H9 (cell line): ENCODE measurements at regions not wholly inside any gene's neighbourhood (a gene's known extent, or its start where the extent isn't known, plus 50 kb on each side); places are given as distances from the start of the nearest gene placed in this dataset.

Experiments
- DNase-seq: peaks from one replicate; pipeline ENCODE4 v3.0.0-alpha.2; 2017
- H2AFZ ChIP-seq: one replicate; pipeline ENCODE4 v1.6.1; 2013; ENCODE audit warnings: mild to moderate bottlenecking, low read length, control low read depth, moderate library complexity
- H2AK5ac ChIP-seq: 2 replicates; pipeline ENCODE4 v1.6.1; 2013; ENCODE audit warnings: low read length, control low read depth, mixed read lengths; ENCODE audit not compliant: insufficient read length
- H2BK120ac ChIP-seq: one replicate; pipeline ENCODE4 v1.6.1; 2013; ENCODE audit warnings: low read depth, mild to moderate bottlenecking, low read length, control low read depth, inconsistent platforms; ENCODE audit not compliant: poor library complexity, severe bottlenecking
- H2BK12ac ChIP-seq: 2 replicates; pipeline ENCODE4 v1.6.1; 2013; ENCODE audit warnings: low read length, control low read depth, mixed read lengths, low read depth; ENCODE audit not compliant: insufficient read length
- H2BK15ac ChIP-seq: 2 replicates; pipeline ENCODE4 v1.6.1; 2013; ENCODE audit warnings: low read depth, low read length, control low read depth
- H2BK20ac ChIP-seq: one replicate; pipeline ENCODE4 v1.6.1; 2013; ENCODE audit warnings: low read depth, mild to moderate bottlenecking, low read length, control low read depth, inconsistent platforms; ENCODE audit not compliant: poor library complexity, severe bottlenecking
- H2BK5ac ChIP-seq: 2 replicates; pipeline ENCODE4 v1.6.1; 2013; ENCODE audit warnings: low read length, control low read depth, mixed read lengths; ENCODE audit not compliant: insufficient read length
- H3K14ac ChIP-seq: 2 replicates; pipeline ENCODE4 v1.6.1; 2013; ENCODE audit warnings: low read length, control low read depth; ENCODE audit not compliant: insufficient read depth
- H3K18ac ChIP-seq: 2 replicates; pipeline ENCODE4 v1.6.1; 2013; ENCODE audit warnings: low read depth, mild to moderate bottlenecking, mixed read lengths, low read length, control low read depth; ENCODE audit not compliant: insufficient read length
- H3K23ac ChIP-seq: 2 replicates; pipeline ENCODE4 v1.6.1; 2013; ENCODE audit warnings: low read length, control low read depth, mixed read lengths, low read depth; ENCODE audit not compliant: insufficient read length
- H3K23me2 ChIP-seq: 2 replicates; pipeline ENCODE4 v1.6.1; 2013; ENCODE audit warnings: low read depth, mild to moderate bottlenecking, mixed read lengths, low read length, control low read depth; ENCODE audit not compliant: insufficient read length, poor library complexity, severe bottlenecking
- H3K27ac ChIP-seq: 2 replicates; pipeline ENCODE4 v1.5.1; 2013; ENCODE audit warnings: low read length, control low read depth, mixed read lengths, low read depth; ENCODE audit not compliant: insufficient read length
- H3K27me3 ChIP-seq: 2 replicates; pipeline ENCODE4 v1.6.1; 2013; ENCODE audit warnings: low read length, control low read depth, inconsistent platforms; ENCODE audit not compliant: insufficient read depth
- H3K4ac ChIP-seq: 2 replicates; pipeline ENCODE4 v1.6.1; 2013; ENCODE audit warnings: low read depth, mild to moderate bottlenecking, control low read depth, inconsistent platforms, low read length, moderate library complexity
- H3K4me1 ChIP-seq: 2 replicates; pipeline ENCODE4 v1.6.1; 2013; ENCODE audit warnings: low read length, control low read depth, inconsistent platforms; ENCODE audit not compliant: insufficient read depth
- H3K4me2 ChIP-seq: 2 replicates; pipeline ENCODE4 v1.6.1; 2013; ENCODE audit warnings: low read length, control low read depth, mixed read lengths; ENCODE audit not compliant: insufficient read length, insufficient read depth
- H3K56ac ChIP-seq: 2 replicates; pipeline ENCODE4 v1.6.1; 2013; ENCODE audit warnings: low read depth, mild to moderate bottlenecking, mixed read lengths, low read length, control low read depth; ENCODE audit not compliant: insufficient read length
- H3K79me1 ChIP-seq: 2 replicates; pipeline ENCODE4 v1.6.1; 2013; ENCODE audit warnings: low read depth, mild to moderate bottlenecking, moderate library complexity, low read length, control low read depth, inconsistent platforms; ENCODE audit not compliant: insufficient read depth, poor library complexity, severe bottlenecking
- H3K79me2 ChIP-seq: 2 replicates; pipeline ENCODE4 v1.6.1; 2013; ENCODE audit warnings: low read length, control low read depth, inconsistent platforms; ENCODE audit not compliant: insufficient read depth
- H3K9ac ChIP-seq: 2 replicates; pipeline ENCODE4 v1.6.1; 2013; ENCODE audit warnings: low read length, control low read depth, mixed read lengths; ENCODE audit not compliant: insufficient read length; ENCODE audit errors: extremely low read depth
- H3K9me3 ChIP-seq: one replicate; pipeline ENCODE4 v1.6.1; 2013; ENCODE audit warnings: low read depth, low read length, inconsistent platforms; ENCODE audit not compliant: control insufficient read depth
- H3T11ph ChIP-seq: one replicate; pipeline ENCODE4 v1.6.1; 2013; ENCODE audit warnings: mild to moderate bottlenecking, low read length, control low read depth, inconsistent platforms
- H4K20me1 ChIP-seq: one replicate; pipeline ENCODE4 v1.6.1; 2013; ENCODE audit not compliant: control insufficient read depth, insufficient read length, insufficient read depth
- H4K5ac ChIP-seq: 2 replicates; pipeline ENCODE4 v1.6.1; 2013; ENCODE audit warnings: low read depth, mild to moderate bottlenecking, mixed read lengths, low read length, control low read depth; ENCODE audit not compliant: insufficient read length
- H4K8ac ChIP-seq: replicated peaks from 2 replicates; pipeline ENCODE4 v1.6.1; 2013; ENCODE audit warnings: low read length, control low read depth, mixed read lengths, low read depth; ENCODE audit not compliant: insufficient read length
- H4K91ac ChIP-seq: 2 replicates; pipeline ENCODE4 v1.6.1; 2013; ENCODE audit warnings: low read depth, mild to moderate bottlenecking, moderate library complexity, mixed read lengths, low read length, control low read depth; ENCODE audit not compliant: insufficient read length
- H3K27ac Mint-ChIP-seq, 3 experiments: 2 replicates in 2 of 3; 3 replicates in 1 of 3; pipeline ENCODE4 v1.8.0; 2020 to 2021; ENCODE audit warnings: mixed read lengths in 3 of 3, mild to moderate bottlenecking in 1 of 3, moderate library complexity in 1 of 3
- H3K27me3 Mint-ChIP-seq: 2 replicates; pipeline ENCODE4 v1.8.0; 2021; ENCODE audit warnings: low read depth, mild to moderate bottlenecking, moderate library complexity, mixed read lengths
- H3K36me3 Mint-ChIP-seq, 3 experiments: 2 replicates in 2 of 3; 3 replicates in 1 of 3; pipeline ENCODE4 v1.8.0; 2020 to 2021; ENCODE audit warnings: low read depth in 3 of 3, mixed read lengths in 3 of 3; ENCODE audit not compliant: insufficient read depth in 1 of 3
- H3K4me1 Mint-ChIP-seq, 2 experiments: 2 replicates each; pipeline ENCODE4 v1.8.0; 2020; ENCODE audit warnings: mixed read lengths in 2 of 2
- H3K4me3 Mint-ChIP-seq, 2 experiments: 2 replicates in 1 of 2; 3 replicates in 1 of 2; pipeline ENCODE4 v1.8.0; 2020 to 2021; ENCODE audit warnings: mild to moderate bottlenecking in 2 of 2, mixed read lengths in 2 of 2, moderate library complexity in 1 of 2
- H3K9me3 Mint-ChIP-seq, 2 experiments: 2 replicates in 1 of 2; 3 replicates in 1 of 2; pipeline ENCODE4 v1.8.0; 2020; ENCODE audit warnings: mild to moderate bottlenecking in 2 of 2, mixed read lengths in 2 of 2, moderate library complexity in 1 of 2
- CTCF ChIP-seq: fragments of 200-600 bp; sonication (generic); conservative IDR thresholded peaks from 3 replicates; pipeline ENCODE4 v1.8.0; 2021; ENCODE audit warnings: antibody characterized with exemption, mild to moderate bottlenecking
- WGBS: extraction: QIAGEN DNeasy Blood & Tissue Kit; methylation state at CpG from one replicate; pipeline ENCODE4 v1.1.7; 2013; ENCODE audit warnings: missing lambda C conversion rate, low lambda C conversion rate, mixed read lengths; ENCODE audit not compliant: insufficient read length; ENCODE audit errors: extremely low coverage; 5-methylcytosine and 5-hydroxymethylcytosine counted together

GRCh38 chr15:69515508-69515907, 62.9 kb downstream of the RPLP1 start:
- H3K27ac ChIP-seq, result no peak overlapping the region
- DNase-seq, result no peak
- no peak overlapping the region for H4K91ac ChIP-seq
- H2BK15ac ChIP-seq, result no peak overlapping the region
- no peak overlapping the region for H4K5ac ChIP-seq
- TF ChIP-seq CTCF, result no peak
- no peak overlapping the region for H3K56ac ChIP-seq
- WGBS, result no CpG with 5 or more reads among the region's 4 CpGs
- no peaks in the 10 kb centered on the region for H3K27me3 ChIP-seq
- no peak overlapping the region for H3K4ac ChIP-seq
- H2BK120ac ChIP-seq, result no peak overlapping the region
- H3K79me1 ChIP-seq, result no peaks in the 10 kb centered on the region
- no peak overlapping the region for H3K4me2 ChIP-seq
- H3K9me3 ChIP-seq, result no peaks in the 10 kb centered on the region
- no peaks in the 10 kb centered on the region for H4K20me1 ChIP-seq
- Mint-ChIP-seq H3K27ac (no peak overlapping the region), H3K9me3 (no peaks in the 10 kb centered on the region; a peak in 1 of 5 replicates), H3K4me3 (no peak overlapping the region), H3K4me1 (no peaks in the 10 kb centered on the region), H3K27me3 (no peaks in the 10 kb centered on the region), H3K36me3 (no peaks in the 10 kb centered on the region; a peak in 1 of 7 replicates)
- H2BK12ac ChIP-seq, result no peak overlapping the region
- no peak overlapping the region for H3K23ac ChIP-seq
- no peak overlapping the region for H2AFZ ChIP-seq
- no peak overlapping the region for H2BK20ac ChIP-seq
- no peaks in the 10 kb centered on the region for H3K79me2 ChIP-seq
- H2BK5ac ChIP-seq, result no peak overlapping the region
- no peaks in the 10 kb centered on the region for H3K4me1 ChIP-seq
- no peak overlapping the region for H2AK5ac ChIP-seq
- no peak overlapping the region for H4K8ac ChIP-seq
- H3K9ac ChIP-seq, result no peak overlapping the region
- H3K23me2 ChIP-seq, result no peaks in the 10 kb centered on the region
- H3K14ac ChIP-seq, result no peak overlapping the region
- H3T11ph ChIP-seq, result no peak overlapping the region
- H3K18ac ChIP-seq, result no peak overlapping the region
